ENCODE measurements at regions not wholly inside any gene's neighbourhood (a gene's known extent, or its start where the extent isn't known, plus 50 kb on each side); places are given as distances from the start of the nearest gene placed in this dataset.

DNA sequence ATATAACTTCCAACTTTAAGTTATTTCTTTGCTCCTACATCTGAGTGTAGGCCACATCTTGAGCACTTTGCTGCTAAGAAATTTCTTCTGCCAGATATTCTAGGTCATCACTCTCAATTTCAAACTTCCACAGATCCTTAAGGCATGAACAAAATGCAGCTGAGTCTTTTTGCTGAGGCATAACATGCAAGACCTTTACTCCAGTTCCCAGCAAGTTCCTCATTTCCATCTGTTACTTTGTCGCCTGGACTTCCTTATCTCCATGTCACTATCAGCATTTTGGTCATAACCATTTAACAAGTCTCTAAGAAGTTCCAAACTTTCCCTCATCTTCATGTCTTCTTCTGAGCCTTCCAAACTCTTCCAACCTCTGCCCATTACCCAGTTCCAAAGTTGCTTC lies 1077.3 kb upstream of the TMEFF2 start:
- no peak for TF ChIP-seq CTCF (IDR thresholded peaks at IDR 0.05; ENCODE audit: insufficient read depth in 1 of 2, low read depth in 1 of 2, low read length in 1 of 2, severe bottlenecking in 1 of 2, unreplicated experiment in 1 of 2)
- no peak overlapping the region for H3K4me3 Mint-ChIP-seq (ENCODE audit: unreplicated experiment)
- H3K4me1 Mint-ChIP-seq (ENCODE audit: low read depth, unreplicated experiment) = no peaks in the 10 kb centered on the region
- Histone ChIP-seq H3K4me1 (peaks cover 16% of the 10 kb centered on the region), H3K4me3 (ENCODE audit: low read depth, low read length) (no peak overlapping the region), H3K27me3 (replicated peaks; ENCODE audit: control insufficient read depth, insufficient read depth, low read length) (no peaks in the 10 kb centered on the region), H3K36me3 (ENCODE audit: control insufficient read depth, insufficient read depth, low read length) (no peaks in the 10 kb centered on the region), H3K9me3 (no peaks in the 10 kb centered on the region)
- no peaks in the 10 kb centered on the region for H3K27me3 Mint-ChIP-seq (ENCODE audit: insufficient read depth, unreplicated experiment)
- POLR2A ChIA-PET = no interaction called here
- no peak overlapping the region for H3K27ac Mint-ChIP-seq (ENCODE audit: unreplicated experiment)
- no TSS peak for BruUV-seq (replicated peaks)
- H3K9me3 Mint-ChIP-seq (ENCODE audit: unreplicated experiment) = peaks cover 9% of the 10 kb centered on the region
- intact Hi-C loops (cut with micrococcal nuclease; ENCODE audit: unreplicated experiment) = no loop called here
- H3K36me3 Mint-ChIP-seq (ENCODE audit: insufficient read depth, unreplicated experiment) = no peaks in the 10 kb centered on the region
- DNase-seq = no peak
- CTCF ChIA-PET = no interaction called here

- intact Hi-C loops (cut with micrococcal nuclease; ENCODE audit: unreplicated experiment) = no loop called here
Measured at GRCh38 chr2:193270816-193271215, 1076.1 kb upstream of the TMEFF2 start.

DNA sequence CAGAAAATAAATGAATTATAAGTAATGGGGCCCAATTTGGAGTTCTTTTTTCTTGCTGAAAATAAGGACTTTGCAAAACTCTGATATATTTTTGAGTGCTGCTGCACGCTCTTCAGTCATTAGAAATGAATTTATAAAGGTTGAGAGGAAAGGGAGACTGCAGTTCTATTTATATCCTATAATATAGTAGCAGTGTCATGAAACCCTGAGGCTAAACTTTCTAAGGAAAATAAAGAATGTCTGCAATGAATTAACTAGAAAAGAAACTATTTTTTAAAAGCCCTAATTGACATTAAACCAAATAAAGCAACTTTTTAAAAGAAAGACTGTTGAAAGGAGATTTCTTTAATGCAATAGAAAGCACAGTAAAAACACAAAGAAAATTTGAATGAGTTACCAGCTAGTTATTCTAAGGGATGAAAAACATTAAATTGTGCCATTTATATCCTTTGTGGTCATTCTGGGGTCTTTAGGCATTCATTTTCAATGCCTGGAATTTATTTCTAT lies 1072.8 kb upstream of the TMEFF2 start:
- Mint-ChIP-seq H3K27me3 (ENCODE audit: insufficient read depth, unreplicated experiment) (no peaks in the 10 kb centered on the region), H3K9me3 (ENCODE audit: unreplicated experiment) (peaks cover 9% of the 10 kb centered on the region), H3K4me1 (ENCODE audit: low read depth, unreplicated experiment) (no peaks in the 10 kb centered on the region), H3K4me3 (ENCODE audit: unreplicated experiment) (no peak overlapping the region), H3K27ac (ENCODE audit: unreplicated experiment) (no peak overlapping the region), H3K36me3 (ENCODE audit: insufficient read depth, unreplicated experiment) (no peaks in the 10 kb centered on the region)
- no peak for TF ChIP-seq CTCF (IDR thresholded peaks at IDR 0.05; ENCODE audit: insufficient read depth in 1 of 2, low read depth in 1 of 2, low read length in 1 of 2, severe bottlenecking in 1 of 2, unreplicated experiment in 1 of 2)
- peaks cover 5% of the 10 kb centered on the region; the same call in 1 of the 2 replicates for H3K4me1 ChIP-seq
- intact Hi-C loops (cut with micrococcal nuclease; ENCODE audit: unreplicated experiment) = no loop called here
- BruUV-seq (replicated peaks) = no TSS peak
- DNase-seq = no peak
- H3K9me3 ChIP-seq = no peaks in the 10 kb centered on the region
- CTCF ChIA-PET = no interaction called here
- no peaks in the 10 kb centered on the region for H3K36me3 ChIP-seq (ENCODE audit: control insufficient read depth, insufficient read depth, low read length)
- no peaks in the 10 kb centered on the region for H3K27me3 ChIP-seq (replicated peaks; ENCODE audit: control insufficient read depth, insufficient read depth, low read length)
- POLR2A ChIA-PET = no interaction called here
- H3K4me3 ChIP-seq (ENCODE audit: low read depth, low read length) = no peak overlapping the region

More at GRCh38 chr2:193270816-193271215, 1076.1 kb upstream of the TMEFF2 start:
- Mint-ChIP-seq H3K27ac (ENCODE audit: unreplicated experiment) (no peak overlapping the region), H3K27me3 (ENCODE audit: insufficient read depth, unreplicated experiment) (no peaks in the 10 kb centered on the region), H3K9me3 (ENCODE audit: unreplicated experiment) (peaks cover 9% of the 10 kb centered on the region), H3K4me1 (ENCODE audit: low read depth, unreplicated experiment) (no peaks in the 10 kb centered on the region), H3K4me3 (ENCODE audit: unreplicated experiment) (no peak overlapping the region), H3K36me3 (ENCODE audit: insufficient read depth, unreplicated experiment) (no peaks in the 10 kb centered on the region)
- TF ChIP-seq CTCF (IDR thresholded peaks at IDR 0.05; ENCODE audit: insufficient read depth in 1 of 2, low read depth in 1 of 2, low read length in 1 of 2, severe bottlenecking in 1 of 2, unreplicated experiment in 1 of 2) = no peak
- no peaks in the 10 kb centered on the region for H3K36me3 ChIP-seq (ENCODE audit: control insufficient read depth, insufficient read depth, low read length)
- ChIA-PET CTCF (no interaction called here), POLR2A (no interaction called here)
- peaks cover 16% of the 10 kb centered on the region for H3K4me1 ChIP-seq
- no peak for DNase-seq
- no peak overlapping the region for H3K4me3 ChIP-seq (ENCODE audit: low read depth, low read length)
- H3K27me3 ChIP-seq (replicated peaks; ENCODE audit: control insufficient read depth, insufficient read depth, low read length) = no peaks in the 10 kb centered on the region
- H3K9me3 ChIP-seq = no peaks in the 10 kb centered on the region
- no TSS peak for BruUV-seq (replicated peaks)
